H9 (cell line): ENCODE measurements at regions not wholly inside any gene's neighbourhood (a gene's known extent, or its start where the extent isn't known, plus 50 kb on each side); places are given as distances from the start of the nearest gene placed in this dataset.

ENCODE experiments used
- DNase-seq: peaks from one replicate; pipeline ENCODE4 v3.0.0-alpha.2; 2017
- H2AFZ ChIP-seq: one replicate; pipeline ENCODE4 v1.6.1; 2013; ENCODE audit warnings: mild to moderate bottlenecking, low read length, control low read depth, moderate library complexity
- H2AK5ac ChIP-seq: 2 replicates; pipeline ENCODE4 v1.6.1; 2013; ENCODE audit warnings: low read length, control low read depth, mixed read lengths; ENCODE audit not compliant: insufficient read length
- H2BK120ac ChIP-seq: one replicate; pipeline ENCODE4 v1.6.1; 2013; ENCODE audit warnings: low read depth, mild to moderate bottlenecking, low read length, control low read depth, inconsistent platforms; ENCODE audit not compliant: poor library complexity, severe bottlenecking
- H2BK12ac ChIP-seq: 2 replicates; pipeline ENCODE4 v1.6.1; 2013; ENCODE audit warnings: low read length, control low read depth, mixed read lengths, low read depth; ENCODE audit not compliant: insufficient read length
- H2BK15ac ChIP-seq: 2 replicates; pipeline ENCODE4 v1.6.1; 2013; ENCODE audit warnings: low read depth, low read length, control low read depth
- H2BK20ac ChIP-seq: one replicate; pipeline ENCODE4 v1.6.1; 2013; ENCODE audit warnings: low read depth, mild to moderate bottlenecking, low read length, control low read depth, inconsistent platforms; ENCODE audit not compliant: poor library complexity, severe bottlenecking
- H2BK5ac ChIP-seq: 2 replicates; pipeline ENCODE4 v1.6.1; 2013; ENCODE audit warnings: low read length, control low read depth, mixed read lengths; ENCODE audit not compliant: insufficient read length
- H3K14ac ChIP-seq: 2 replicates; pipeline ENCODE4 v1.6.1; 2013; ENCODE audit warnings: low read length, control low read depth; ENCODE audit not compliant: insufficient read depth
- H3K18ac ChIP-seq: 2 replicates; pipeline ENCODE4 v1.6.1; 2013; ENCODE audit warnings: low read depth, mild to moderate bottlenecking, mixed read lengths, low read length, control low read depth; ENCODE audit not compliant: insufficient read length
- H3K23ac ChIP-seq: 2 replicates; pipeline ENCODE4 v1.6.1; 2013; ENCODE audit warnings: low read length, control low read depth, mixed read lengths, low read depth; ENCODE audit not compliant: insufficient read length
- H3K23me2 ChIP-seq: 2 replicates; pipeline ENCODE4 v1.6.1; 2013; ENCODE audit warnings: low read depth, mild to moderate bottlenecking, mixed read lengths, low read length, control low read depth; ENCODE audit not compliant: insufficient read length, poor library complexity, severe bottlenecking
- H3K27ac ChIP-seq: 2 replicates; pipeline ENCODE4 v1.5.1; 2013; ENCODE audit warnings: low read length, control low read depth, mixed read lengths, low read depth; ENCODE audit not compliant: insufficient read length
- H3K27me3 ChIP-seq: 2 replicates; pipeline ENCODE4 v1.6.1; 2013; ENCODE audit warnings: low read length, control low read depth, inconsistent platforms; ENCODE audit not compliant: insufficient read depth
- H3K4ac ChIP-seq: 2 replicates; pipeline ENCODE4 v1.6.1; 2013; ENCODE audit warnings: low read depth, mild to moderate bottlenecking, control low read depth, inconsistent platforms, low read length, moderate library complexity
- H3K4me1 ChIP-seq: 2 replicates; pipeline ENCODE4 v1.6.1; 2013; ENCODE audit warnings: low read length, control low read depth, inconsistent platforms; ENCODE audit not compliant: insufficient read depth
- H3K4me2 ChIP-seq: 2 replicates; pipeline ENCODE4 v1.6.1; 2013; ENCODE audit warnings: low read length, control low read depth, mixed read lengths; ENCODE audit not compliant: insufficient read length, insufficient read depth
- H3K56ac ChIP-seq: 2 replicates; pipeline ENCODE4 v1.6.1; 2013; ENCODE audit warnings: low read depth, mild to moderate bottlenecking, mixed read lengths, low read length, control low read depth; ENCODE audit not compliant: insufficient read length
- H3K79me1 ChIP-seq: 2 replicates; pipeline ENCODE4 v1.6.1; 2013; ENCODE audit warnings: low read depth, mild to moderate bottlenecking, moderate library complexity, low read length, control low read depth, inconsistent platforms; ENCODE audit not compliant: insufficient read depth, poor library complexity, severe bottlenecking
- H3K79me2 ChIP-seq: 2 replicates; pipeline ENCODE4 v1.6.1; 2013; ENCODE audit warnings: low read length, control low read depth, inconsistent platforms; ENCODE audit not compliant: insufficient read depth
- H3K9ac ChIP-seq: 2 replicates; pipeline ENCODE4 v1.6.1; 2013; ENCODE audit warnings: low read length, control low read depth, mixed read lengths; ENCODE audit not compliant: insufficient read length; ENCODE audit errors: extremely low read depth
- H3K9me3 ChIP-seq: one replicate; pipeline ENCODE4 v1.6.1; 2013; ENCODE audit warnings: low read depth, low read length, inconsistent platforms; ENCODE audit not compliant: control insufficient read depth
- H3T11ph ChIP-seq: one replicate; pipeline ENCODE4 v1.6.1; 2013; ENCODE audit warnings: mild to moderate bottlenecking, low read length, control low read depth, inconsistent platforms
- H4K20me1 ChIP-seq: one replicate; pipeline ENCODE4 v1.6.1; 2013; ENCODE audit not compliant: control insufficient read depth, insufficient read length, insufficient read depth
- H4K5ac ChIP-seq: 2 replicates; pipeline ENCODE4 v1.6.1; 2013; ENCODE audit warnings: low read depth, mild to moderate bottlenecking, mixed read lengths, low read length, control low read depth; ENCODE audit not compliant: insufficient read length
- H4K8ac ChIP-seq: replicated peaks from 2 replicates; pipeline ENCODE4 v1.6.1; 2013; ENCODE audit warnings: low read length, control low read depth, mixed read lengths, low read depth; ENCODE audit not compliant: insufficient read length
- H4K91ac ChIP-seq: 2 replicates; pipeline ENCODE4 v1.6.1; 2013; ENCODE audit warnings: low read depth, mild to moderate bottlenecking, moderate library complexity, mixed read lengths, low read length, control low read depth; ENCODE audit not compliant: insufficient read length
- H3K27ac Mint-ChIP-seq, 3 experiments: 2 replicates in 2 of 3; 3 replicates in 1 of 3; pipeline ENCODE4 v1.8.0; 2020 to 2021; ENCODE audit warnings: mixed read lengths in 3 of 3, mild to moderate bottlenecking in 1 of 3, moderate library complexity in 1 of 3
- H3K27me3 Mint-ChIP-seq: 2 replicates; pipeline ENCODE4 v1.8.0; 2021; ENCODE audit warnings: low read depth, mild to moderate bottlenecking, moderate library complexity, mixed read lengths
- H3K36me3 Mint-ChIP-seq, 3 experiments: 2 replicates in 2 of 3; 3 replicates in 1 of 3; pipeline ENCODE4 v1.8.0; 2020 to 2021; ENCODE audit warnings: low read depth in 3 of 3, mixed read lengths in 3 of 3; ENCODE audit not compliant: insufficient read depth in 1 of 3
- H3K4me1 Mint-ChIP-seq, 2 experiments: 2 replicates each; pipeline ENCODE4 v1.8.0; 2020; ENCODE audit warnings: mixed read lengths in 2 of 2
- H3K4me3 Mint-ChIP-seq, 2 experiments: 2 replicates in 1 of 2; 3 replicates in 1 of 2; pipeline ENCODE4 v1.8.0; 2020 to 2021; ENCODE audit warnings: mild to moderate bottlenecking in 2 of 2, mixed read lengths in 2 of 2, moderate library complexity in 1 of 2
- H3K9me3 Mint-ChIP-seq, 2 experiments: 2 replicates in 1 of 2; 3 replicates in 1 of 2; pipeline ENCODE4 v1.8.0; 2020; ENCODE audit warnings: mild to moderate bottlenecking in 2 of 2, mixed read lengths in 2 of 2, moderate library complexity in 1 of 2
- CTCF ChIP-seq: fragments of 200-600 bp; sonication (generic); conservative IDR thresholded peaks from 3 replicates; pipeline ENCODE4 v1.8.0; 2021; ENCODE audit warnings: antibody characterized with exemption, mild to moderate bottlenecking
- WGBS: extraction: QIAGEN DNeasy Blood & Tissue Kit; methylation state at CpG from one replicate; pipeline ENCODE4 v1.1.7; 2013; ENCODE audit warnings: missing lambda C conversion rate, low lambda C conversion rate, mixed read lengths; ENCODE audit not compliant: insufficient read length; ENCODE audit errors: extremely low coverage; 5-methylcytosine and 5-hydroxymethylcytosine counted together

DNA sequence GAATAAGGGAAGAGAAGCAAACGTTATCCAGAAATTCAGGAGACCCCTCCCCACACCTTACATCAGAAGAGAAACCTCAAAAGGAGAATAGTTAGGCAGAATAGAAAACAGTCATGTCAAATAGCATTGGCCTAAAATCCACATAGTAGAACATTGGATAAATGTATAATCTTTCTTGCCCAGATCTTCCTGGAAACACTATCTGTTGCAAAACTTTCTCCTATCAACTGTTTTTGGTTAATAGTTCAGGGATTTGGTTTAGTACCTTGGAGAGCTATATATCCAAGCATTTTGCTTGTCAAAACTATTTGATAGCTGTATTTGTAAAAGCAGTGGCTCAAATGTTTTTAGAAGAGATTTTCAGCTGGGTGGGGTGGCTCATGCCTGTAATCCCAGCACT is 74.3 kb upstream of the PHACTR2 start:
- H2AK5ac ChIP-seq, result no peak overlapping the region
- no peak overlapping the region for H3K4ac ChIP-seq
- H4K5ac ChIP-seq, result no peak overlapping the region
- no peak overlapping the region for H2BK20ac ChIP-seq
- no peak overlapping the region for H3T11ph ChIP-seq
- no peak overlapping the region; a peak in 1 of 7 replicates for H3K27ac Mint-ChIP-seq
- H3K14ac ChIP-seq, result no peak overlapping the region
- no peaks in the 10 kb centered on the region for H3K79me1 ChIP-seq
- H3K27me3 ChIP-seq, result no peaks in the 10 kb centered on the region
- no peak overlapping the region for H4K8ac ChIP-seq
- no peak overlapping the region for H3K4me2 ChIP-seq
- no peak for DNase-seq
- no peak for TF ChIP-seq CTCF
- H2BK5ac ChIP-seq, result no peak overlapping the region
- H3K56ac ChIP-seq, result no peak overlapping the region
- no peak overlapping the region for H3K18ac ChIP-seq
- no peak overlapping the region for H2BK12ac ChIP-seq
- H3K36me3 Mint-ChIP-seq, result no peaks in the 10 kb centered on the region
- no peaks in the 10 kb centered on the region for H3K79me2 ChIP-seq
- no peak overlapping the region for H3K23ac ChIP-seq
- H2BK120ac ChIP-seq, result no peak overlapping the region
- no CpG with 5 or more reads among the region's 1 CpG for WGBS
- no peak overlapping the region for H2AFZ ChIP-seq
- no peaks in the 10 kb centered on the region for H4K20me1 ChIP-seq
- H3K4me1 Mint-ChIP-seq, result peaks cover 10 to 13% of the 10 kb centered on the region in 2 experiments
- no peak overlapping the region for H4K91ac ChIP-seq
- H3K9ac ChIP-seq, result no peak overlapping the region
- H2BK15ac ChIP-seq, result no peak overlapping the region
- H3K27ac ChIP-seq, result no peak overlapping the region
- no peaks in the 10 kb centered on the region for H3K9me3 ChIP-seq
- no peak overlapping the region for H3K4me3 Mint-ChIP-seq
- H3K9me3 Mint-ChIP-seq, result no peaks in the 10 kb centered on the region
- H3K27me3 Mint-ChIP-seq, result no peaks in the 10 kb centered on the region; the same call in 1 of the 2 replicates
- no peaks in the 10 kb centered on the region for H3K4me1 ChIP-seq
- no peaks in the 10 kb centered on the region for H3K23me2 ChIP-seq
